ENCODE measurements at regions not wholly inside any gene's neighbourhood (a gene's known extent, or its start where the extent isn't known, plus 50 kb on each side); places are given as distances from the start of the nearest gene placed in this dataset.

DNA sequence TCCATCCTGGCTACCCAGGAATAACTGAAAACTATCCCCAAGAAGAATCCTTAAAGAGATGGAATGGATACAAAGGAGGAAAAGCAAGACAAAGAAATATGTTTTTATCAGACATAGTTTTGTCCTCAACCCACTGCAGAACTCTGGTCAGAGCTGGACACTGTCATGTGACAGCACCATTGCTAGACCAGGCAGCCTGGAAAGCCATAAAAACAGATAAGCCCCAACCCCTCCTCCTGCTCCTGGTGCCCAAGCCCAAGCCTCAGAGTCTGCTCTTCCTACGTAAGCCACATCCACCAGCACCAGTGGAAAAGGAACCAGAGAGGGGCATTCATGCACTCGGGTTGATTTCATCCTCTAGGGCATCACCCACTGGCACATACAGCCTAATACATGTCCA is 116.9 kb downstream of the TRIM29 start:
- intact Hi-C loops (cut with DNase I): no loop called here
- DNase-seq (ENCODE audit: low spot score): peak; percentile 6

- intact Hi-C loops (cut with DNase I): no loop called here
- DNase-seq (ENCODE audit: low spot score): no peak
Observed at GRCh38 chr11:120020486-120020885, 117.4 kb downstream of the TRIM29 start.

- intact Hi-C loops (cut with DNase I): no loop called here
- peak; percentile 36 for DNase-seq (ENCODE audit: low spot score)
Observed at GRCh38 chr11:120019191-120019590, 118.7 kb downstream of the TRIM29 start.

GRCh38 chr11:120017582-120018150 is 120.2 kb downstream of the TRIM29 start:
- peak; percentile 43 for DNase-seq (ENCODE audit: low spot score)
- intact Hi-C loops (cut with DNase I): no loop called here

DNA sequence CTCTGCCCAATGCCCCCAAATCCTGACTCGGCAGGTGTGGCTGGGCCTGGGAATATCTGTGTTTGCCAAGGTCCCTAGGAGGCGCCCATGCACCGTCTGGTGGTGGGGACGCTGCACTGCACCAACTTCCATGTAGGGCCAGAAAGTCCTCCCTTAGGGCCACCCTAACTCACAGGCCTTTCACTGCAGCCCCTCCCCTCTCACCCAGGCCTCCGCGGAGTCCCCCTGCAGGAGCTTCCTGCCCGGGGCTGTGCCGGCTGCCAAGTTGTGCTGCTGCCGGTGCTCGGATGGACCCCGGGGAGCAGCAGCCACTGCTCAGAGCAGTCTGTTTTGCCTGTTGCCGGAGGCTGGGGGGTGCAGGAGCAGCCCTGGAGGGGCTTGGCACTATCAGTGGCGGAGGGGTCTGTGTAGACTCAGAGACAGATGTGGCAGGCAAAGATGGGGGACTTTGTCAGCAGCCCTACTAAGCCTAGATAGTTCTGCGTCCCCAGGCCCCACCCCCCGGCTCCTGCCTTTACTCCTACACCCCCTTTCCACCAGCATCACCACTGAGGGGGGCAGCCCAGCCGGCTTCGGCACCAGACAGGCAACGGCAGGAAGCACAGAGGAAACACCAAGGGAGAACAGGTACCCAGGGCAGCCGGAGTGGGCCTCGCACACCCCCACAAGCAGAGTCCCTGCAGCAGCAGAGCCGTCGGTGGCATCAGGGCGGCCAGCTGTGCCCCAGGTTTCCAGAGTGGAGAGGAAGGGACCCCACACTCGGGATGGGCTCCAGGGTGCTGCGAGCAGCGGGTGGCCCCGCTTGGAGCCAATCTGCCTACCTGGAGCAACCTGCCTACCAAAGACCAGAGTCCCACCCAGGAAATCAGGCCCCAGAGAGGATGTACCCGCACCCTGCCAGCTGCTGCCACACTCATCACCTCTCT is 124.3 kb downstream of the TRIM29 start:
- intact Hi-C loops (cut with DNase I): loop anchor here (5.0 kb wide), 1 partner anchor 346 kb away; no protein-coding TSS in a partner anchor
- DNase-seq (ENCODE audit: low spot score): no peak

- no peak for DNase-seq (ENCODE audit: low spot score)
- intact Hi-C loops (cut with DNase I): loop anchor here (5.0 kb wide), 1 partner anchor 345 kb away; no protein-coding TSS in a partner anchor
Observed at GRCh38 chr11:120012245-120012644, 125.7 kb downstream of the TRIM29 start.

DNA sequence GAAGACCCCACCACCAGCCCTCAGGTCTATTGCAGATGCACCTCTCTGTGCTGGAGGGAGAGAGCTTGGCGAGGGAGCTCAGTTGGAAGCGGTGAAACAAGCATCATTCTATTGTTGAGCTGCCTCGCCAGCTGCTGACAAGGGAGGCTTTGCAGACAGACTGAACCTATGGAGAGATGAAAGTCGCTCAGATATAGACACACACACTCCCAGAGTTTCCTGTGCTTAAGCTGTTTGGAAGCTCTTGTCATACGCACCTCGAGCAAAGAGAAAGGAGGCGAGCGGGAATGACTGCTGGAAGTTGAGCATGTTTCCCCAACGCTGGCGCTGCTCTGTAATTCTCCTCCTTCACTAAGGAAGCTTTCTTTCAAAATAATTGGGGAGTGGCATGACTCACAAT is 126.1 kb downstream of the TRIM29 start:
- intact Hi-C loops (cut with DNase I): loop anchor here (5.0 kb wide), 1 partner anchor 345 kb away; no protein-coding TSS in a partner anchor
- DNase-seq (ENCODE audit: low spot score): no peak

DNA sequence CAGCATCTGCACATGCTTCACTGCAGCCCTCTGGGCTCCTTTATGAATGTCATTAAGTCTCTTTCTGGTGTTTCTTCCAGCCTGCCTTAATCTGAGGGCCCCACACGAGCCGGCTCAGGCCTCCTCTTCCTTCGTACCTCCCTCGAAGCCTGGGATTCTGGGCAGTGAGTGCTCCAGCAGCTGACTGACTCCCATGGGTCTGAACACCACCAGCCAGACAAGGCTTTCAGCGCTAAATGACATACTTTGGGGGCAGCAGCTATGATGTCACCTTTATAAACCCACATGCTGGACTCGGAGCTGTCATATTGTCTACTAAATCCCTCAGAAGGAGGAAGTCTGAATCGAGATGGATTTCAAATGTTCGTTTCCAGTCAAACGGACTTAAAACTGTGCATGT is 127.1 kb downstream of the TRIM29 start:
- intact Hi-C loops (cut with DNase I): loop anchor here (5.0 kb wide), 1 partner anchor 343 kb away; no protein-coding TSS in a partner anchor

DNA sequence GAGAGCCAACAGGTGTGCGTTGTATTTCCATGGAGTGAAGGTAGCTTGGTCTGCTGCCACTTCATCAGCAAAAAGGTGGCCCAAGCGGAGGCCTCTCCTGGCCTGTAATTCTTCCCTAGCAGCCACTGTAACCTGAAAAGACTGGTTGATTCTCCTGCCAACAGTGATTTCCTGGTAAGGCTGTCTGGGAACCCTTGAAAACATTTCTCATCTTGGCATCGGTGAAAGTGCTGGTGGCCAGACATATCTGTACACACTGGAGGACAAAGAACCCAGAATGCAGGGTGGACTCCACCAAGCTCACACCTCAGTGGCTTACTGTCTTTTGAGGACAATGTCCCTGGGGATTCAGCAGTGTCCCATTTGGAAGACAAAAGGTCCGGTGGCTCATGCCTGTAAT is 128.0 kb downstream of the TRIM29 start:
- intact Hi-C loops (cut with DNase I): loop anchor here (5.0 kb wide), 1 partner anchor 343 kb away; no protein-coding TSS in a partner anchor
- no peak for DNase-seq (ENCODE audit: low spot score)

More for the DNA sequence above, 127.1 kb downstream of the TRIM29 start:
- no peak for DNase-seq (ENCODE audit: low spot score)

GRCh38 chr11:120007144-120007543 is 130.8 kb downstream of the TRIM29 start:
- DNase-seq (ENCODE audit: low spot score): no peak
- intact Hi-C loops (cut with DNase I): no loop called here

- DNase-seq (ENCODE audit: low spot score): no peak
- intact Hi-C loops (cut with DNase I): no loop called here
Observed at GRCh38 chr11:120004723-120005122, 133.2 kb downstream of the TRIM29 start.

- intact Hi-C loops (cut with DNase I): no loop called here
- DNase-seq (ENCODE audit: low spot score): no peak
Observed at GRCh38 chr11:120001178-120002090, 136.5 kb downstream of the TRIM29 start.

GRCh38 chr11:119999220-119999619 is 138.7 kb downstream of the TRIM29 start:
- intact Hi-C loops (cut with DNase I): no loop called here
- DNase-seq (ENCODE audit: low spot score): no peak

GRCh38 chr11:119996556-119996955 is 141.4 kb downstream of the TRIM29 start:
- no peak for DNase-seq (ENCODE audit: low spot score)
- intact Hi-C loops (cut with DNase I): no loop called here

- intact Hi-C loops (cut with DNase I): no loop called here
- no peak for DNase-seq (ENCODE audit: low spot score)
Observed at GRCh38 chr11:119995730-119996491, 142.0 kb downstream of the TRIM29 start.

DNA sequence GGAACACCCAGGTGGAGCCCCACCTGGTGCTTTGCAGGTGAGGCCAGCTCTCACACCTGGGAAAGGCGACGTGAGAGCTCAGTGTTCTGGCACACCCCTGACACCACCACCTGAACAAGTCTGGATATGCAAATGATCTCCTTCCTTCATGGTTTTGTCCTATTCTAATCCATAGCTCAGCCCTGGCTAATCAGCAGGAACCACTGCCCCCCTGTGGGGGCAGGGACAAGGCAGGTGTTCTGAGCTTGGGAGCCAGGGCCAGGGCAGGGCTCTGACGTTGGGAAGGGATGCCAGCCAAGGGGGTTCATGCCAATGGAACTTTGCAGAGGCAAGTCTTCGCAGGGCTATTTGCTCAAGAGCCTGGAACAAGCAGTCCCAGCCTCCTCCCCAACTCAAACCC is 144.2 kb downstream of the TRIM29 start:
- intact Hi-C loops (cut with DNase I): no loop called here
- no peak for DNase-seq (ENCODE audit: low spot score)

DNA sequence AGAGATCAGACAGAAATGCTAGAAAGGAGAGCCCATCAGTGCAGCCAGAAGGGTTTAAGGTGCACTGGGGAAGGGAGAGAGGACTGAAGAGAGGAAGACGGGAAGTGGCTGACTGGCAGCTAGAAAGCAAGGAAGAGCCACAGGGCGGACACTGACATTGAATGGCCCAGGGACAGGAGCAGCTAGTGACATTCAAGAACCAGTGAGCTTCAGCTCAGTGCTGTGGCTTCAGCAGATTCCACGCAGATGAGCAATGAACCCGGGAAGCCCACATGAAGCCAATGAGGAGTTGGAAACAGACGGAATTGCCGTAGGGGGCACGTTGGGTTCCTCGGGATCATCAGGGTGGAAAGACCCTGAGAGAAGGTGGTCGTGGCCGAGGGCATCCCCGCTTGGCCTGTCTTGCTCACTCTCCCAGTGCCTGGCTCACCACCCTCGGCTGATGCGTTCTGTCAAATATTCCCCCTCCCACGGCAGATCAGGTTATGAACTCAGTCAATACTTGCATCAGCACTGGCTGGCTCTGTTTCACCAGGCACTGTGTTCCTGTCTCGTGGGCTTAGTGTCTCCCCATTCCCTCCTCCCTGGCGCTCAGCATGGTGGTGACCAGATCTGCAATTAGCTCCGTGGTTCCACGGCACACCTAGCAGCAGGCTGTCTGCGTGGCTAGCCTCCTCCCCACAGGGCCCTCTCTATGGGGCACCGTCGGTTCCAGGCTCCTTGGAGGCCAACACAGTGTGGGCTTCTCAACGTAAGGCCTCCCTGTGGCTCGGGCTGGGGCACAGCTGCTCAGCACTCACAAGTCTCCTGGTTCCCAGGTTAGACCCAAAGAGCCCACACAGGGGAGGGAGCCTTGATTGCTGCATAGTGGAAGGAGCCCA is 145.5 kb downstream of the TRIM29 start:
- no peak for DNase-seq (ENCODE audit: low spot score)
- intact Hi-C loops (cut with DNase I): no loop called here

DNA sequence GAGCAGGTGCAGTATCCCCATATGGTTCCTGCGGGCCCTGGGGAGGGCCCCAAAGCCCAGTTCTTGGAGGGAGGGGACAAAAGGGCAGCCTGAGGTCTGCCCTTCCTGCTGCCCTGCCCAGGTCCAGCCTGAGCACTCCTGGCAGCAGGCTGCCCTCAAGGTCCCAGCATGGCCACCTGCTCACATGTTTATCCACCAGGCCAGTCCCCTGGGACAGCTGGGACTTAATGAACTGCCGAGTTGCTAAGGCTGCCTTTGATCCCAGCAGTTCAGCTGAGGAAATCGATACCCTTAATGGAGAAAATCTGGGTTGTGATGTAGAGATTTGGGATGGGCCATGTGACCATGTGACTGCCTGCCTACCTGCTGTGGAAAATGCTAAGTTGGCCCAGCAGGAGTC is 146.2 kb downstream of the TRIM29 start:
- intact Hi-C loops (cut with DNase I): no loop called here
- no peak for DNase-seq (ENCODE audit: low spot score)
